ENCODE measurements at regions not wholly inside any gene's neighbourhood (a gene's known extent, or its start where the extent isn't known, plus 50 kb on each side); places are given as distances from the start of the nearest gene placed in this dataset.
"Not testable (repeated sequence)": the region's sequence is repeated elsewhere in the genome, so short reads cannot be mapped to it uniquely, and the experiment has no call there.

DNA sequence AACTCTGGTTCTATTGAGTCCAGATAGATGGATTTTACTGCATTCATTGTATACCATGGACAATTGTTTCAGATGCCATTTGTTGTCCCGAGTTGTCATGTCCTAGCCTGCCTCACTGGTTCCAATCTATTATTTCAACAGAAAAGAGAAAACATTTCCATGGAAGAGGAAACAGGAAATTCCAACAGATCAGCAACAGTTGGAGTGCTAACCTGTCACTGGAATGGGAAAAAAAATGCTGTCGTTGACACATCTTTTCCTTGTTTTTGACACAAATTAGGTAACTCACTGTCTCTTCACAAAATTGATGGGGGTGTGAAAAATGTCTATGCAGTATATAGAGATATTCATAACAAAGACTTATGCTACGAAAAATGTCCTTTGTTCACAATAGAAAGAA, 432.0 kb upstream of the TBL1XR1 start:
- Histone ChIP-seq H4K20me1 (ENCODE audit: insufficient read depth, low read length) (no peaks in the 10 kb centered on the region), H3F3A (ENCODE audit: insufficient read depth, low read length) (no peaks in the 10 kb centered on the region), H2AFZ (ENCODE audit: low read length) (no peak overlapping the region), H3K27ac (ENCODE audit: low read length) (no peak overlapping the region), H3K79me2 (ENCODE audit: low read length) (no peaks in the 10 kb centered on the region), H3K9me2 (replicated peaks; ENCODE audit: insufficient read depth, low read length) (no peaks in the 10 kb centered on the region), H3K9me3 (replicated peaks; ENCODE audit: insufficient read depth, low read length) (no peaks in the 10 kb centered on the region), H3K4me3 (ENCODE audit: low read length) (no peak overlapping the region), H3K27me3 (replicated peaks; ENCODE audit: insufficient read depth, low read length) (no peaks in the 10 kb centered on the region), H3K9ac (ENCODE audit: low read length) (no peak overlapping the region), H3K36me3 (replicated peaks; ENCODE audit: insufficient read depth, low read length) (no peaks in the 10 kb centered on the region), H3K4me1 (ENCODE audit: low read length) (no peaks in the 10 kb centered on the region), H3K4me2 (ENCODE audit: low read depth, low read length) (no peak overlapping the region)
- TF ChIP-seq, protein P1, sequence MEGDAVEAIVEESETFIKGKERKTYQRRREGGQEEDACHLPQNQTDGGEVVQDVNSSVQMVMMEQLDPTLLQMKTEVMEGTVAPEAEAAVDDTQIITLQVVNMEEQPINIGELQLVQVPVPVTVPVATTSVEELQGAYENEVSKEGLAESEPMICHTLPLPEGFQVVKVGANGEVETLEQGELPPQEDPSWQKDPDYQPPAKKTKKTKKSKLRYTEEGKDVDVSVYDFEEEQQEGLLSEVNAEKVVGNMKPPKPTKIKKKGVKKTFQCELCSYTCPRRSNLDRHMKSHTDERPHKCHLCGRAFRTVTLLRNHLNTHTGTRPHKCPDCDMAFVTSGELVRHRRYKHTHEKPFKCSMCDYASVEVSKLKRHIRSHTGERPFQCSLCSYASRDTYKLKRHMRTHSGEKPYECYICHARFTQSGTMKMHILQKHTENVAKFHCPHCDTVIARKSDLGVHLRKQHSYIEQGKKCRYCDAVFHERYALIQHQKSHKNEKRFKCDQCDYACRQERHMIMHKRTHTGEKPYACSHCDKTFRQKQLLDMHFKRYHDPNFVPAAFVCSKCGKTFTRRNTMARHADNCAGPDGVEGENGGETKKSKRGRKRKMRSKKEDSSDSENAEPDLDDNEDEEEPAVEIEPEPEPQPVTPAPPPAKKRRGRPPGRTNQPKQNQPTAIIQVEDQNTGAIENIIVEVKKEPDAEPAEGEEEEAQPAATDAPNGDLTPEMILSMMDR (IDR thresholded peaks at IDR 0.05; ENCODE audit: low read length): no peak
- TF ChIP-seq EZH2 (optimal IDR thresholded peaks at IDR 0.05; ENCODE audit: low read depth, low read length): no peak
- TF ChIP-seq EZH2phosphoT487 (IDR thresholded peaks at IDR 0.05; ENCODE audit: low read length): no peak
- DNase-seq: no peak

DNA sequence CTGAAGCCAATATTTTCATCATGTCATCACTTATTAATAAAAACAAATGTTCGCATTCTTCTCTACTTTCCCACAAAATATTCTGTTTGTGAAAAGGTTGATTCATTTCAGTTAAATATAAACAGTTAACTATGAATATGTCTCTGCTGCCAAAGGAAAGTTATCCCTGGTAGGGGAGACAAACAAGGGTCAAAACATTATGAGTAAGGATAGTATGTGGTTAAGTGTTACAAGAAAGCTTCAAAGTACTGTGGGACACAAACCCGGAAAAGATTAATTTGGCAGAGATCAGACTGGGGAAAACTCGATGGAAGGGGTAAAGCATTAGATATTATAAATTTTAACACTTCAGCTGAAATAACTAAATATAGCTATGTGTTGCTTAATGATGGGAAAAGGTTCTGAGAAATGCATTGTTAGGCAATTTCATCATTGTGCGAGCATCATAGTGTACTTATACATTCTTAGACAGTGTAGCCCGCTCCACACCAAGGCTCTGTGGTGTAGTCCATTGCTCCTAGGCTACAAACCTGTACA, 436.5 kb upstream of the TBL1XR1 start:
- no peak for DNase-seq
- no peaks in the 10 kb centered on the region for H3F3A ChIP-seq (ENCODE audit: insufficient read depth, low read length)
- H3K4me3 ChIP-seq (ENCODE audit: low read length): no peak overlapping the region
- H3K9me2 ChIP-seq (replicated peaks; ENCODE audit: insufficient read depth, low read length): no peaks in the 10 kb centered on the region
- H3K4me2 ChIP-seq (ENCODE audit: low read depth, low read length): no peak overlapping the region
- H3K36me3 ChIP-seq (replicated peaks; ENCODE audit: insufficient read depth, low read length): no peaks in the 10 kb centered on the region
- no peaks in the 10 kb centered on the region for H3K79me2 ChIP-seq (ENCODE audit: low read length)
- no peak overlapping the region for H2AFZ ChIP-seq (ENCODE audit: low read length)
- no peaks in the 10 kb centered on the region for H4K20me1 ChIP-seq (ENCODE audit: insufficient read depth, low read length)
- H3K27ac ChIP-seq (ENCODE audit: low read length): no peak overlapping the region
- no peaks in the 10 kb centered on the region for H3K4me1 ChIP-seq (ENCODE audit: low read length)
- H3K9ac ChIP-seq (ENCODE audit: low read length): no peak overlapping the region
- no peak for TF ChIP-seq EZH2 (optimal IDR thresholded peaks at IDR 0.05; ENCODE audit: low read depth, low read length)
- no peaks in the 10 kb centered on the region for H3K27me3 ChIP-seq (replicated peaks; ENCODE audit: insufficient read depth, low read length)
- H3K9me3 ChIP-seq (replicated peaks; ENCODE audit: insufficient read depth, low read length): no peaks in the 10 kb centered on the region

DNA sequence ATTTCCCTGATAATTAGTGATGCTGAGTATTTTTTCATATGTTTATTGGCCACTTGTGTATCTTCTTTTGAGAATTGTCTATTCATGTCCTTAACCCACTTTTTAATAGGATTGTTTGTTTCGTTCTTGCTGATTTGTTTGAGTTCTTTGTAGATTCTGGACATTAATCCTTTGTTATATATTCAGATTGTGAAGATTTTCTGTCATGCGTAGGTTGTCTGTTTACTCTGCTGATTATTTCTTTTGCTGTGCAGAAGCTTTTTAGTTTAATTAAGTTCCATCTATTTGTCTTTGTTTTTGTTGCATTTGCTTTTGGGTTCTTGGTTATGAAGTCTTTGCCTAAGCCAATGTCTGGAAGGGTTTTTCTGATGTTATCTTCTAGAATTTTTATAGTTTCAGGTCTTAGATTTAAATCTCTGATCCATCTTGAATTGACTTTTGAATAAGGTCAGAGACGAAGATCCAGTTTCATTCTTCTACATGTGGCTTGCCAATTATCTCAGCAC, 438.4 kb upstream of the TBL1XR1 start:
- H3K27me3 ChIP-seq (replicated peaks; ENCODE audit: insufficient read depth, low read length); H3K9me2 ChIP-seq (replicated peaks; ENCODE audit: insufficient read depth, low read length); H3K9ac ChIP-seq (ENCODE audit: low read length); H3K79me2 ChIP-seq (ENCODE audit: low read length); H3K27ac ChIP-seq (ENCODE audit: low read length); H3K4me2 ChIP-seq (ENCODE audit: low read depth, low read length); H3K4me1 ChIP-seq (ENCODE audit: low read length); DNase-seq; H3K36me3 ChIP-seq (replicated peaks; ENCODE audit: insufficient read depth, low read length); H2AFZ ChIP-seq (ENCODE audit: low read length); H3K9me3 ChIP-seq (replicated peaks; ENCODE audit: insufficient read depth, low read length); H3F3A ChIP-seq (ENCODE audit: insufficient read depth, low read length); H4K20me1 ChIP-seq (ENCODE audit: insufficient read depth, low read length); H3K4me3 ChIP-seq (ENCODE audit: low read length): not testable (repeated sequence)

DNA sequence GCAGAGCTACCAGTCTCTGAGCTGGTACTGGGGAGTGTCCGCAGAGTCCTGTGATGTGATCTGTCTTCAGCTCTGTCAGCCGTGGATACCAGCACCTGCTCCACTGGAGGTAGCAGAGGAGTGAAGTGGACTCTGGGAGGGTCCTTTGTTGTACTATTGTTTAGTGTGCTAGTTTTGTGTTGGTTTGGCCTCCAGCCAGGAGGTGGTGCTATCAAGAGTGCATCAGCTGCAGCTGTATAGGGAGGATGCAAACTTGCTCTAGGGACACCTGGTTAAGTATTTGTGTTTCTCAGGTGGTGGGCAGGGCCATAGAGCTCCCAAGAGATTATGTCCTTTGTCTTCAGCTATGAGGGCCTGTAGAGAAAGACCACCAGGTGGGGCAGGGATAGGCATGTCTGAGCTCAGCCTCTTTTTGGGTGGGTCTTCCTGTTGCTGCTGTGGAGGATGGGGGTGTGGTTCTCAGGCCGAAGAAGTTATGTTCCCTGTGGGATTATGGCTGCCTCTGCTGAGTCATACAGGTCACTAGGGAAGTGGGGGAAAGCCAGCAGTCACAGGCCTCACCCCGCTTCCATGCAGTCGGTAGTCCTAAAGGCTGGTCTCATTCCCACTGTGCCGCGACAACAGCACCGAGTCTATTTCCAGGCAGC, 443.2 kb upstream of the TBL1XR1 start:
- no peaks in the 10 kb centered on the region for H3K27me3 ChIP-seq (replicated peaks; ENCODE audit: insufficient read depth, low read length)
- H3K4me1 ChIP-seq (ENCODE audit: low read length): no peaks in the 10 kb centered on the region
- no peak overlapping the region for H2AFZ ChIP-seq (ENCODE audit: low read length)

More for the DNA sequence above, 443.2 kb upstream of the TBL1XR1 start:
- H4K20me1 ChIP-seq (ENCODE audit: insufficient read depth, low read length): no peaks in the 10 kb centered on the region
- H3K79me2 ChIP-seq (ENCODE audit: low read length): no peaks in the 10 kb centered on the region
- TF ChIP-seq EZH2phosphoT487 (IDR thresholded peaks at IDR 0.05; ENCODE audit: low read length): no peak
- TF ChIP-seq, protein P1 (IDR thresholded peaks at IDR 0.05; ENCODE audit: low read length): no peak
- TF ChIP-seq EZH2 (optimal IDR thresholded peaks at IDR 0.05; ENCODE audit: low read depth, low read length): no peak
- H3K27ac ChIP-seq (ENCODE audit: low read length): no peak overlapping the region
- no peak overlapping the region for H3K4me3 ChIP-seq (ENCODE audit: low read length)
- no peak overlapping the region for H3K4me2 ChIP-seq (ENCODE audit: low read depth, low read length)
- no peaks in the 10 kb centered on the region for H3K9me2 ChIP-seq (replicated peaks; ENCODE audit: insufficient read depth, low read length)
- H3K9ac ChIP-seq (ENCODE audit: low read length): no peak overlapping the region
- no peaks in the 10 kb centered on the region for H3K36me3 ChIP-seq (replicated peaks; ENCODE audit: insufficient read depth, low read length)
- no peak for DNase-seq
- H3F3A ChIP-seq (ENCODE audit: insufficient read depth, low read length): no peaks in the 10 kb centered on the region
- H3K9me3 ChIP-seq (replicated peaks; ENCODE audit: insufficient read depth, low read length): no peaks in the 10 kb centered on the region

All from MM.1S (cell line).